ENCODE measurements at regions not wholly inside any gene's neighbourhood (a gene's known extent, or its start where the extent isn't known, plus 50 kb on each side); places are given as distances from the start of the nearest gene placed in this dataset.

DNA sequence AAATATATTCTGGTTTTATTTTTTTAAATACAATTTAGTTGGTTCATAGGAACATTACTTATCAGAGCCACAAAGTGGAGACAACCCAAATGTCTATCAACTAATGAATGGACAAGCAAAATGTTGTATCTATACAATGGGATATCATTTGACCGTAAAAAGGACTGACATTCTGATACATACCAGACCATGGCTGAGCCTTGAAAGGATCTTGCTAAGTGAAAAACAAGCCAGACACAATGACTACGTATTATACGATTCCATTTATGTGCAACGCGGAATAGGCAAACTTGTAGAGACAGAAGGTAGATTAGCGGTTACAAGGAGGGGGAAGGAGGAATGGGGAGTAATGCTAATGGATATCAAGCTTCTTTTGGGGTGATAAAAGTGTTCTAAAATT lies 621.6 kb downstream of the BNC2 start:
- H3K4me2 ChIP-seq = no peak overlapping the region
- H3K9ac ChIP-seq = no peak overlapping the region
- no peaks in the 10 kb centered on the region for H3K79me2 ChIP-seq (ENCODE audit: insufficient read depth, low read depth)
- no peaks in the 10 kb centered on the region for H3K36me3 ChIP-seq (ENCODE audit: insufficient read depth)
- H3K4me1 ChIP-seq (ENCODE audit: low read depth, poor library complexity, severe bottlenecking) = no peaks in the 10 kb centered on the region
- no peak overlapping the region for H3K27ac ChIP-seq
- H3K27me3 ChIP-seq (ENCODE audit: insufficient read depth, low read depth) = no peaks in the 10 kb centered on the region
- TF ChIP-seq, protein P1, sequence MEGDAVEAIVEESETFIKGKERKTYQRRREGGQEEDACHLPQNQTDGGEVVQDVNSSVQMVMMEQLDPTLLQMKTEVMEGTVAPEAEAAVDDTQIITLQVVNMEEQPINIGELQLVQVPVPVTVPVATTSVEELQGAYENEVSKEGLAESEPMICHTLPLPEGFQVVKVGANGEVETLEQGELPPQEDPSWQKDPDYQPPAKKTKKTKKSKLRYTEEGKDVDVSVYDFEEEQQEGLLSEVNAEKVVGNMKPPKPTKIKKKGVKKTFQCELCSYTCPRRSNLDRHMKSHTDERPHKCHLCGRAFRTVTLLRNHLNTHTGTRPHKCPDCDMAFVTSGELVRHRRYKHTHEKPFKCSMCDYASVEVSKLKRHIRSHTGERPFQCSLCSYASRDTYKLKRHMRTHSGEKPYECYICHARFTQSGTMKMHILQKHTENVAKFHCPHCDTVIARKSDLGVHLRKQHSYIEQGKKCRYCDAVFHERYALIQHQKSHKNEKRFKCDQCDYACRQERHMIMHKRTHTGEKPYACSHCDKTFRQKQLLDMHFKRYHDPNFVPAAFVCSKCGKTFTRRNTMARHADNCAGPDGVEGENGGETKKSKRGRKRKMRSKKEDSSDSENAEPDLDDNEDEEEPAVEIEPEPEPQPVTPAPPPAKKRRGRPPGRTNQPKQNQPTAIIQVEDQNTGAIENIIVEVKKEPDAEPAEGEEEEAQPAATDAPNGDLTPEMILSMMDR (conservative IDR thresholded peaks at IDR 0.05; ENCODE audit: low read depth, low read length) = no peak
- H4K20me1 ChIP-seq (ENCODE audit: insufficient read depth) = no peaks in the 10 kb centered on the region
- no peak overlapping the region for H3K4me3 ChIP-seq (IDR thresholded peaks at IDR 0.05; ENCODE audit: insufficient read depth, low read depth, low read length)
- no peak overlapping the region for H2AFZ ChIP-seq (ENCODE audit: low read depth)

GRCh38 chr9:16252616-16253015 lies 617.9 kb downstream of the BNC2 start:
- Histone ChIP-seq H3K9ac (no peak overlapping the region), H3K4me1 (ENCODE audit: low read depth, poor library complexity, severe bottlenecking) (no peaks in the 10 kb centered on the region), H4K20me1 (ENCODE audit: insufficient read depth) (no peaks in the 10 kb centered on the region), H3K4me3 (IDR thresholded peaks at IDR 0.05; ENCODE audit: insufficient read depth, low read depth, low read length) (no peak overlapping the region), H3K27ac (no peak overlapping the region), H3K79me2 (ENCODE audit: insufficient read depth, low read depth) (no peaks in the 10 kb centered on the region), H2AFZ (ENCODE audit: low read depth) (no peak overlapping the region), H3K4me2 (no peak overlapping the region), H3K27me3 (ENCODE audit: insufficient read depth, low read depth) (no peaks in the 10 kb centered on the region), H3K36me3 (ENCODE audit: insufficient read depth) (no peaks in the 10 kb centered on the region)
- TF ChIP-seq, protein P1 (conservative IDR thresholded peaks at IDR 0.05; ENCODE audit: low read depth, low read length) = no peak

GRCh38 chr9:16254674-16255073 lies 615.8 kb downstream of the BNC2 start:
- H3K79me2 ChIP-seq (ENCODE audit: insufficient read depth, low read depth) = no peaks in the 10 kb centered on the region
- no peak overlapping the region for H3K27ac ChIP-seq
- H3K4me3 ChIP-seq (IDR thresholded peaks at IDR 0.05; ENCODE audit: insufficient read depth, low read depth, low read length) = no peak overlapping the region
- H3K4me1 ChIP-seq (ENCODE audit: low read depth, poor library complexity, severe bottlenecking) = no peaks in the 10 kb centered on the region
- no peaks in the 10 kb centered on the region for H3K36me3 ChIP-seq (ENCODE audit: insufficient read depth)
- no peak overlapping the region for H3K9ac ChIP-seq
- H4K20me1 ChIP-seq (ENCODE audit: insufficient read depth) = no peaks in the 10 kb centered on the region
- no peak overlapping the region for H2AFZ ChIP-seq (ENCODE audit: low read depth)
- TF ChIP-seq, protein P1 (conservative IDR thresholded peaks at IDR 0.05; ENCODE audit: low read depth, low read length) = no peak
- no peak overlapping the region for H3K4me2 ChIP-seq
- no peaks in the 10 kb centered on the region for H3K27me3 ChIP-seq (ENCODE audit: insufficient read depth, low read depth)

DNA sequence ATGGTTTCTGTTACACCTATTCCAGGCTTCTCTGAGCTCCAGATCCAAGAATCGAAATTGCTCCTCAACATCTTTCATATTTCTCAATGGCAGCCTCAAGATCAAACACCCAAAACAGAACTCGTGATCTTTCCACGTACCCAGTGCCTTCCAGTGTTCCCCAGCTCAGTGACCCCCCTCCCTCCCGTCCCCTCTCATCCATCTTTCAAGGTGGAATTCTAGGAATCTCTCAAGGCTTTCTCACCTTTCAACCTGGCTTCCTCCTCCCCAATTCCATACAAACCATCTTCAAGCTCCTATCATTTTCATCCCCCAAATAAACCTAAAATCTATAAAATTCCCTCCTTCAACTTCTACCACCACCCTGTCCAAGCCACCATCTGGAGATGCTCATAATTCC lies 615.3 kb downstream of the BNC2 start:
- Histone ChIP-seq H3K9ac (no peak overlapping the region), H3K4me2 (no peak overlapping the region), H3K27ac (no peak overlapping the region), H3K4me1 (ENCODE audit: low read depth, poor library complexity, severe bottlenecking) (no peaks in the 10 kb centered on the region), H4K20me1 (ENCODE audit: insufficient read depth) (no peaks in the 10 kb centered on the region), H3K79me2 (ENCODE audit: insufficient read depth, low read depth) (no peaks in the 10 kb centered on the region), H3K27me3 (ENCODE audit: insufficient read depth, low read depth) (no peaks in the 10 kb centered on the region), H3K36me3 (ENCODE audit: insufficient read depth) (no peaks in the 10 kb centered on the region), H2AFZ (ENCODE audit: low read depth) (no peak overlapping the region), H3K4me3 (IDR thresholded peaks at IDR 0.05; ENCODE audit: insufficient read depth, low read depth, low read length) (no peak overlapping the region)
- TF ChIP-seq, protein P1 (conservative IDR thresholded peaks at IDR 0.05; ENCODE audit: low read depth, low read length) = no peak

Data from KMS-11 (cell line).